Neutrophil (primary cell): ENCODE measurements at regions not wholly inside any gene's neighbourhood (a gene's known extent, or its start where the extent isn't known, plus 50 kb on each side); places are given as distances from the start of the nearest gene placed in this dataset.

Experiments
- H3K27ac ChIP-seq: fragments of 200-600 bp; sonication (generic); 2 replicates; pipeline ENCODE4 v1.5.1; 2016; ENCODE audit warnings: mild to moderate bottlenecking, moderate library complexity
- H3K27me3 ChIP-seq: fragments of 200-600 bp; sonication (generic); 2 replicates; pipeline ENCODE4 v1.6.0; 2016; ENCODE audit warnings: mild to moderate bottlenecking
- H3K36me3 ChIP-seq: fragments of 200-600 bp; sonication (generic); 2 replicates; pipeline ENCODE4 v1.5.1; 2017
- H3K4me1 ChIP-seq, 2 experiments: fragments of 200-600 bp in 1 of 2; sonication (generic) in 1 of 2; 1 replicate in 1 of 2; 2 replicates in 1 of 2; pipeline versions ENCODE4 v1.5.1 to v1.6.1; 2013 to 2016; ENCODE audit warnings: low read depth in 1 of 2, low read length in 1 of 2, mild to moderate bottlenecking in 1 of 2, moderate library complexity in 1 of 2; ENCODE audit not compliant: control insufficient read depth in 1 of 2, insufficient read depth in 1 of 2
- H3K4me3 ChIP-seq, 2 experiments: fragments of 200-600 bp in 1 of 2; sonication (generic) in 1 of 2; 1 replicate in 1 of 2; 2 replicates in 1 of 2; pipeline ENCODE4 v1.5.1; 2013 to 2016; ENCODE audit warnings: low read depth in 1 of 2, low read length in 1 of 2, mild to moderate bottlenecking in 1 of 2, moderate library complexity in 1 of 2
- H3K9me3 ChIP-seq: fragments of 200-600 bp; sonication (generic); 2 replicates; pipeline ENCODE4 v1.5.1; 2016
- TF ChIP-seq, protein P1 (sequence below): fragments of 200-600 bp; sonication (generic); IDR thresholded peaks from 2 replicates; pipeline ENCODE4 v1.5.1; 2016; ENCODE audit warnings: antibody characterized with exemption

DNA sequence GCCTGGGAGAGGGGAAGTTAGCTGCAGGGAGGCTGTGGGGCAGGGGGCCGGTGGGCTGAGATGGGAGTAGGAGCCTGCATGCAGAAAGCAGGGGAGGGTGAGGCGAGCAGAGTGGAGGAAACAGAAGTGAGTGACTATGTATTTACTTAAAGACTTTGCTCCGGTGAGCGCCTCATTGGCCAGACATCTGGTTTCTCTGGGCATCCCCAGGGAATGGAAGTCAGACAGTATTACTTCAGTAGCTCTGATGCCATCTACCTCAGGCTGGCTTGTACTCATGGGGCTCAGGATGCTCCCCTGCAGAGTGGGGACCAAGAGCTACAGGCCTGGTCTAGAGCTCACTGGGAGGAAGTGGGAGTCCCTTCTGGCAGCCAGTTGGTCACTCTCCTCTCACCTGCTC lies 78.2 kb upstream of the ARAP3 start:
- H3K4me1 ChIP-seq, result no peaks in the 10 kb centered on the region
- H3K27ac ChIP-seq, result no peak overlapping the region
- no peaks in the 10 kb centered on the region for H3K36me3 ChIP-seq
- TF ChIP-seq, protein P1, sequence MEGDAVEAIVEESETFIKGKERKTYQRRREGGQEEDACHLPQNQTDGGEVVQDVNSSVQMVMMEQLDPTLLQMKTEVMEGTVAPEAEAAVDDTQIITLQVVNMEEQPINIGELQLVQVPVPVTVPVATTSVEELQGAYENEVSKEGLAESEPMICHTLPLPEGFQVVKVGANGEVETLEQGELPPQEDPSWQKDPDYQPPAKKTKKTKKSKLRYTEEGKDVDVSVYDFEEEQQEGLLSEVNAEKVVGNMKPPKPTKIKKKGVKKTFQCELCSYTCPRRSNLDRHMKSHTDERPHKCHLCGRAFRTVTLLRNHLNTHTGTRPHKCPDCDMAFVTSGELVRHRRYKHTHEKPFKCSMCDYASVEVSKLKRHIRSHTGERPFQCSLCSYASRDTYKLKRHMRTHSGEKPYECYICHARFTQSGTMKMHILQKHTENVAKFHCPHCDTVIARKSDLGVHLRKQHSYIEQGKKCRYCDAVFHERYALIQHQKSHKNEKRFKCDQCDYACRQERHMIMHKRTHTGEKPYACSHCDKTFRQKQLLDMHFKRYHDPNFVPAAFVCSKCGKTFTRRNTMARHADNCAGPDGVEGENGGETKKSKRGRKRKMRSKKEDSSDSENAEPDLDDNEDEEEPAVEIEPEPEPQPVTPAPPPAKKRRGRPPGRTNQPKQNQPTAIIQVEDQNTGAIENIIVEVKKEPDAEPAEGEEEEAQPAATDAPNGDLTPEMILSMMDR, result no peak
- H3K4me3 ChIP-seq, result no peak overlapping the region
- H3K9me3 ChIP-seq, result no peaks in the 10 kb centered on the region
- H3K27me3 ChIP-seq, result peaks cover 97% of the 10 kb centered on the region

DNA sequence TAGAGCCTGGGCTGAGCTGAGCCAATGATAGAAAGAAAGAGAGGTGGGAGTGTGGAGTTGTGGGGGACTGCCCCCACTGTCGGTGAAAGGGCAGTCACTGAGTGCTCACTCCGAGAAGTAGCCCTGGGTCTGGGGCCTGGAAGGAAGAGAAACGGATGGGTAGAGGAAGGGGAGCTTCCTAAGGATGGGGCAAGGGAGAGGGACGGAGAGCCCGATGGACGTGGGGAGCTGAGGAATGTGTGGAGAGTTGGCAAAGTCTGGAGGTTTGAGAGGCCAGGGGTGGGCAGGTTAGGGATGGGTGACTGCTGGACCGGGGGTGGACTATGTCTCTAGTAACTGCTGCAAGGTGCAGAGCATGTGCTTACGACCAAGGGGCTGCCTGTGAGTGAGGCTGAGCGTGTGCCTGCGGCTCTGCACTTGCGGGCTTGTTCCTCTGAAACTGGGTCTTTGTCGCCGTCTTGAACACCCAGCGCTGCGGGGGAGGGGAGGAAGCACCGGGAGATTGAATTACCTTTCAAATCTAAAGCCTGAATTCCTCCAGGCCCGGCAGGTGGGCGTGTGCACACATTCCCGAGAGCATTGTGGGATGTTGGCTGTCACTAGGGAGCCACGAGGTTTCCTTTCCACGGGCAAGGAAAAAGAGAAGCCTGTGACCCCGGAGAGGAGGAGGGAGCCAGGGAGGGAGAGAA lies 76.4 kb upstream of the ARAP3 start:
- Histone ChIP-seq H3K27me3 (peaks cover 100% of the 10 kb centered on the region), H3K36me3 (no peaks in the 10 kb centered on the region), H3K4me3 (no peak overlapping the region), H3K4me1 (no peaks in the 10 kb centered on the region), H3K9me3 (no peaks in the 10 kb centered on the region), H3K27ac (no peak overlapping the region)
- TF ChIP-seq, protein P1, result no peak

DNA sequence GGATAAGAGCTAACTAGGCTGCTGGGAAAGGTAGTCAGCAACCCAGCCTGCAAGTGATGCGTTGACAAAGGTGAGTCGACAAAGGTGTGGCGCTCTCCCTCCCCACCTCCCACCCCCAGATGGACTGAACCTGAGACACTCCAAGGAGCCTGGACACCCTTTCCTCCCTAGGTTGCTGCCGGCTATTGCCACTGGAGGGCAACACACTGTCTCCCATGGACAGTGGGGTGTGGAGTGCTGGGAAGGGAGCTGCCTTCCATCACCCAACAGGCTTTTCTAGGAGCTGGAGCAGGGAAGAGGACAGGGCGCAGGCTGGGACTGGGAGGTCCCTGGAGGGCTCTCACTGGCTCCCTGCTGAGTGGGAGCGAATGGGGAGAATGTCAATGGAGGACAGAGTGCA lies 75.4 kb upstream of the ARAP3 start:
- peaks cover 100% of the 10 kb centered on the region for H3K27me3 ChIP-seq
- TF ChIP-seq, protein P1, result no peak

DNA sequence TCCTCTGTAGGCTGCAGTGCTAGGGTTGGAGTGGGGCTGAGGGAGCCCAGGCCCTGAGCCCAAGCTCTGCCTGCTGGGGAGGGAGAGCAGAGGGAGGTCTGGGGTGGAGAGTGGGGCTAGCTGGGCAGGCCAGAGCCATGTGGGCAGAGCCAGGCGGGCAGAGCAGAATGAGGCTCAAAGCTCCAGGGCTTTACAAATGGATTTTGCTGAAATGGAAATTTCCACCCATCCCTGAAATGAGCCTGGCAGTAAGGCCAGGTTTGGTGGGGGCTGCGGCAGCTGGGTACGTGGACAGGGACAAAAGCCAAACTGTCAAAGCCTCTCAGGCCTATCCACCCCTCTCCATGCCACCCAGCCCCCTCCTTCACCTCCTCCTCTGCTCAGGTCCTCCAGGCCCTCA lies 74.2 kb upstream of the ARAP3 start:
- H3K4me1 ChIP-seq, result no peaks in the 10 kb centered on the region
- H3K27ac ChIP-seq, result no peak overlapping the region
- H3K4me3 ChIP-seq, result no peak overlapping the region
- TF ChIP-seq, protein P1, result no peak
- H3K27me3 ChIP-seq, result peaks cover 100% of the 10 kb centered on the region
- no peaks in the 10 kb centered on the region for H3K9me3 ChIP-seq
- H3K36me3 ChIP-seq, result no peaks in the 10 kb centered on the region

More for the DNA sequence above, 75.4 kb upstream of the ARAP3 start:
- no peaks in the 10 kb centered on the region for H3K36me3 ChIP-seq
- H3K4me3 ChIP-seq, result no peak overlapping the region
- H3K4me1 ChIP-seq, result no peaks in the 10 kb centered on the region
- H3K27ac ChIP-seq, result no peak overlapping the region
- no peaks in the 10 kb centered on the region for H3K9me3 ChIP-seq

DNA sequence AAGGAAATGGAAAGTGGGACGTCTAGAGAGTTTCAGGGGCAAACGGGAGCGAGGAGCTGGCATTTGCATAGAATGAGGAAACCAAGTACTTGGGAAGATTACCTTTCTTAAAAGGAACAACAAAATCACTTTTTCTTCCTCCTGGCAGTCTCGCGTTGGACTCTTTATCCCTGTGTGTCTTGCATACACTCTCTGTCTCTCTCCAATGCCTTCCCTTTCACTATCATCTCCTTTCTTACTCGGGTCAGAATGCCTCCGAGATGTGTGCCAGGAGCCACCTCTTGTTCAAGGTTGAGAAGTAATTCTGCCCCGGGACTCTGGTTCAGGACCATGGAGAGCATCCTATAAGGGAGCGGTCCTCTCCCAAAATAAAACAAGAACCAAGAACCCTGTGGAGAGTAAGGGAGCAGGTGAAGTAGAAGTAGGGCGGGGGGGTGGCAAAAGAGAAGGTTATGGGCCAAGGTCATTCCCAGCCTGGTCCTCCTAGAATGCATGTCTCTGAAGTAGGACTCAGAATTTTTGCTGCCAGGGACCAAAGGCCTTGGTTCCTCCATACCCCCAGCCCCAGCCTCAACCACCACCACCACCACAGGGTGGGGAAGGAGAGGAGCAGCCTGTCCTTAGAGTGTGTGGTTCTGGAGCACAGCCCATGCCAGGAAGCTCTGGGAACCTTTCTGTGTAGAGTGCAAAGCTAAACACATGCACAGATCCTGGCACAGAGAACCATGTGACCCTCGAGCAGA lies 72.1 kb upstream of the ARAP3 start:
- Histone ChIP-seq H3K27ac (no peak overlapping the region), H3K27me3 (peaks cover 98% of the 10 kb centered on the region), H3K4me3 (no peak overlapping the region), H3K4me1 (no peaks in the 10 kb centered on the region), H3K36me3 (no peaks in the 10 kb centered on the region), H3K9me3 (no peaks in the 10 kb centered on the region)
- TF ChIP-seq, protein P1, result no peak
